ENCODE measurements at regions not wholly inside any gene's neighbourhood (a gene's known extent, or its start where the extent isn't known, plus 50 kb on each side); places are given as distances from the start of the nearest gene placed in this dataset.
"Not testable (repeated sequence)": the region's sequence is repeated elsewhere in the genome, so short reads cannot be mapped to it uniquely, and the experiment has no call there.

DNA sequence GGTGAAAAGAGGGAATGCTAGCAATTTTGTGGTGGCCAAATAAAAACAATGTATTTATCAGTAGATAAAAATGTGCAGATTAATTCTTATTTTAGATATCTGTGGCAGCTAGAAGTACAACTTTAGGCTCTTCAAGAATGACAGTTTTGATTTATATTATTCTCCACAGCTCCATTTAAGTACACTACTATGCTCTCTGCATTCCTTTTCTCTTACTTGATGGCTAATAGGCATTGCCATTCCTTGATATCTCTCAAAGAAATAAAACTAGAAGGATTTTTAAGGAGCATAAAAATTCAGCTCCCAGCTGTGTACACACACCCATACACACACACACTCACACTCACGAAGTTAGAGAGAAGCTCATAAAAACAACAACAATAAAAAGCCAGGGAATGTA, 59.4 kb upstream of the H2AZ1 start:
- TF ChIP-seq, protein P1, sequence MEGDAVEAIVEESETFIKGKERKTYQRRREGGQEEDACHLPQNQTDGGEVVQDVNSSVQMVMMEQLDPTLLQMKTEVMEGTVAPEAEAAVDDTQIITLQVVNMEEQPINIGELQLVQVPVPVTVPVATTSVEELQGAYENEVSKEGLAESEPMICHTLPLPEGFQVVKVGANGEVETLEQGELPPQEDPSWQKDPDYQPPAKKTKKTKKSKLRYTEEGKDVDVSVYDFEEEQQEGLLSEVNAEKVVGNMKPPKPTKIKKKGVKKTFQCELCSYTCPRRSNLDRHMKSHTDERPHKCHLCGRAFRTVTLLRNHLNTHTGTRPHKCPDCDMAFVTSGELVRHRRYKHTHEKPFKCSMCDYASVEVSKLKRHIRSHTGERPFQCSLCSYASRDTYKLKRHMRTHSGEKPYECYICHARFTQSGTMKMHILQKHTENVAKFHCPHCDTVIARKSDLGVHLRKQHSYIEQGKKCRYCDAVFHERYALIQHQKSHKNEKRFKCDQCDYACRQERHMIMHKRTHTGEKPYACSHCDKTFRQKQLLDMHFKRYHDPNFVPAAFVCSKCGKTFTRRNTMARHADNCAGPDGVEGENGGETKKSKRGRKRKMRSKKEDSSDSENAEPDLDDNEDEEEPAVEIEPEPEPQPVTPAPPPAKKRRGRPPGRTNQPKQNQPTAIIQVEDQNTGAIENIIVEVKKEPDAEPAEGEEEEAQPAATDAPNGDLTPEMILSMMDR (IDR thresholded peaks at IDR 0.05) = no peak
- DNase-seq (ENCODE audit: low spot score) = no peak
- H3K4me1 ChIP-seq = no peaks in the 10 kb centered on the region
- H3K36me3 ChIP-seq = no peaks in the 10 kb centered on the region
- H3K27me3 ChIP-seq = no peaks in the 10 kb centered on the region
- no peaks in the 10 kb centered on the region for H3K9me3 ChIP-seq
- no peak overlapping the region for H3K4me3 ChIP-seq
- H3K27ac ChIP-seq = no peak overlapping the region

DNA sequence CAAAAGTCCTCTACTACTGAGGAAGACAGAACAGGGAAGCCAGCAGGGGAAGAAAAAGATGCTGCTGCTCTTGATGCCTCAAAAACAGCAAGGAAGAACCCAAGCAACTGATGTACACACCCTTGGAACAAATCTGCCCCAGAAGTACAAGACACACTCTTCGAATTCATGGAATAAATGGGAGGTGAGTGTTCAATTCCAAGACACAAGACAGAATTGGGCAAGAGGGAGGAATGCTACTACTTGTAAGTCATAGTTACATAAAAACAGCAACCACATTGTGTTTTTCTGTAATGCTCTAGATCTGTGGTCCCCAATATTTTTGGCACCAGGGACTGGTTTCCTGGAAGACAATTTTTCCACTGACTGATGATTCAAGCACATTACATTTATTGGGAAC, 58.0 kb upstream of the H2AZ1 start:
- Histone ChIP-seq H3K9me3 (no peaks in the 10 kb centered on the region), H3K27ac (no peak overlapping the region), H3K4me1 (no peaks in the 10 kb centered on the region), H3K36me3 (no peaks in the 10 kb centered on the region), H3K4me3 (no peak overlapping the region), H3K27me3 (no peaks in the 10 kb centered on the region)
- TF ChIP-seq, protein P1 (IDR thresholded peaks at IDR 0.05) = no peak
- DNase-seq (ENCODE audit: low spot score) = no peak

DNA sequence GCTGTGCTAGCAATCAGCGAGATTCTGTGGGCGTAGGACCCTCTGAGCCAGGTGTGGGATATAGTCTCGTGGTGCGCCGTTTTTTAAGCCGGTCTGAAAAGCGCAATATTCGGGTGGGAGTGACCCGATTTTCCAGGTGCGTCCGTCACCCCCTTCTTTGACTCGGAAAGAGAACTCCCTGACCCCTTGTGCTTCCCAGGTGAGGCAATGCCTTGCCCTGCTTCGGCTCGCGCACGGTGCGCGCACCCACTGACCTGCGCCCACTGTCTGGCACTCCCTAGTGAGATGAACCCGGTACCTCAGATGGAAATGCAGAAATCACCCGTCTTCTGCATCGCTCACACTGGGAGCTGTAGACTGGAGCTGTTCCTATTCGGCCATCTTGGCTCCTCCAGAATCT, 56.1 kb upstream of the H2AZ1 start:
- not testable (repeated sequence) for H3K9me3 ChIP-seq; H3K27me3 ChIP-seq; H3K27ac ChIP-seq; H3K4me3 ChIP-seq; DNase-seq (ENCODE audit: low spot score); H3K36me3 ChIP-seq; H3K4me1 ChIP-seq

Measured in right atrium auricular region (tissue), 2 donors.